ENCODE measurements at regions not wholly inside any gene's neighbourhood (a gene's known extent, or its start where the extent isn't known, plus 50 kb on each side); places are given as distances from the start of the nearest gene placed in this dataset.

DNA sequence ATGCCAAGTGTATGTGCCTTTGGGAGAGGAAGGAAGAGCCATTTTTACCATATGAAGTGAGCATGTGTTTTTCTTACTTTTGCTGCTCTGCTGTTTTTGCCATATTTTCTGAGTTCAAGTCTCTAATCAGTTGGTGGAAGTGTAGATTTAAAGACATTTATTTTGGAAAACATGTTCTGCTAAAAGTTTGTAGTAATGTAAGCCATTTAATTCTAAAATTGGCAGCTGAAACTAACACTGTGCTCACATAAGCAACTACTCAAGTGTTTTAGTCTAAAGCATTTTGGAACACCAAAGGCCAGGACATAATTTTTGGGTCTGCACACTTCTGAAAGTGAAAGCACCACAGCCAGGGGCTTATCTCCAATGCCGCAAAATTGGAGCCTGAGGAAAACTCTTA lies 363.4 kb upstream of the ZNF608 start:
- TF ChIP-seq, protein P1, sequence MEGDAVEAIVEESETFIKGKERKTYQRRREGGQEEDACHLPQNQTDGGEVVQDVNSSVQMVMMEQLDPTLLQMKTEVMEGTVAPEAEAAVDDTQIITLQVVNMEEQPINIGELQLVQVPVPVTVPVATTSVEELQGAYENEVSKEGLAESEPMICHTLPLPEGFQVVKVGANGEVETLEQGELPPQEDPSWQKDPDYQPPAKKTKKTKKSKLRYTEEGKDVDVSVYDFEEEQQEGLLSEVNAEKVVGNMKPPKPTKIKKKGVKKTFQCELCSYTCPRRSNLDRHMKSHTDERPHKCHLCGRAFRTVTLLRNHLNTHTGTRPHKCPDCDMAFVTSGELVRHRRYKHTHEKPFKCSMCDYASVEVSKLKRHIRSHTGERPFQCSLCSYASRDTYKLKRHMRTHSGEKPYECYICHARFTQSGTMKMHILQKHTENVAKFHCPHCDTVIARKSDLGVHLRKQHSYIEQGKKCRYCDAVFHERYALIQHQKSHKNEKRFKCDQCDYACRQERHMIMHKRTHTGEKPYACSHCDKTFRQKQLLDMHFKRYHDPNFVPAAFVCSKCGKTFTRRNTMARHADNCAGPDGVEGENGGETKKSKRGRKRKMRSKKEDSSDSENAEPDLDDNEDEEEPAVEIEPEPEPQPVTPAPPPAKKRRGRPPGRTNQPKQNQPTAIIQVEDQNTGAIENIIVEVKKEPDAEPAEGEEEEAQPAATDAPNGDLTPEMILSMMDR (IDR thresholded peaks at IDR 0.05): no peak
- TF ChIP-seq POLR2A (IDR thresholded peaks at IDR 0.05): no peak
